ENCODE measurements at regions not wholly inside any gene's neighbourhood (a gene's known extent, or its start where the extent isn't known, plus 50 kb on each side); places are given as distances from the start of the nearest gene placed in this dataset.

DNA sequence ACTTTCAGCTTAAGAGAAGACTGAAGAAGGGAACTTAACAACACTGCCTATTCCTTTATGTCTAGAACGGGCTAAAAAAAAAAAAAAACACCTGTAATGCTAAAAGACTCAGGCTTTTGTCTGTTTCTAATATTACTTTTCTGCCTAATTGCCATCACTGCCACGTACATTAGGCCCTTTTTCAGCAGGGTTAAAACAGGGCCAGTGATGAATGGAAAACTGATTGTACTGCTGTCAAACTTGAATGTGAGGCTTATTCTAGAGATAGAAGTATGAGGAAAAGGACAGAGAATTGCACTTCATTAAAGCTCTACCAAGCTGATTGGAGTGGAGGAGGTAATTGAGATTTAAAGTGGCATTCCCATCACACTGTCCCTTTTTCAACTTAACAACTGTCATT, 535.8 kb downstream of the PRKD1 start:
- Histone ChIP-seq H2BK12ac (ENCODE audit: low read depth, low read length) (no peak overlapping the region), H4K8ac (ENCODE audit: extremely low read depth, insufficient read depth, low read length) (no peak overlapping the region), H3K79me2 (ENCODE audit: control insufficient read depth in 1 of 2, insufficient read depth in 2 of 2, low read length in 2 of 2) (no peaks in the 10 kb centered on the region), H3K14ac (ENCODE audit: insufficient read length) (no peak overlapping the region), H3K23ac (ENCODE audit: insufficient read length) (no peak overlapping the region), H3K27ac (ENCODE audit: low read depth, low read length) (no peak overlapping the region), H2AFZ (ENCODE audit: low read length) (no peak overlapping the region), H3K79me1 (ENCODE audit: low read depth, low read length) (no peaks in the 10 kb centered on the region), H4K91ac (replicated peaks; ENCODE audit: insufficient read length, low read length) (no peak overlapping the region), H2AK5ac (ENCODE audit: low read depth, low read length) (no peak overlapping the region), H3K23me2 (ENCODE audit: low read depth, low read length) (no peaks in the 10 kb centered on the region), H3K9ac (replicated peaks in 1 of 4; ENCODE audit: extremely low read depth in 1 of 4, low read depth in 3 of 4, low read length in 3 of 4) (no peak overlapping the region), H4K20me1 (replicated peaks in 1 of 2; ENCODE audit: control insufficient read depth in 1 of 2, insufficient read depth in 2 of 2, low read length in 2 of 2) (peaks cover 0 to 2% of the 10 kb centered on the region in 2 experiments), H2BK5ac (ENCODE audit: low read depth, low read length) (no peak overlapping the region), H2BK120ac (replicated peaks; ENCODE audit: low read depth, low read length) (no peak overlapping the region), H3K27me3 (replicated peaks in 1 of 4; ENCODE audit: control insufficient read depth in 3 of 4, extremely low read depth in 1 of 4, insufficient read depth in 3 of 4, low read length in 3 of 4) (no peaks in the 10 kb centered on the region), H3K4me3 (ENCODE audit: extremely low read depth in 1 of 4, insufficient read depth in 2 of 4, low read depth in 3 of 4, low read length in 4 of 4) (no peak overlapping the region), H3K18ac (ENCODE audit: extremely low read depth, low read length) (no peak overlapping the region), H3K4ac (replicated peaks; ENCODE audit: insufficient read length, low read depth, low read length) (no peak overlapping the region), H2BK15ac (ENCODE audit: low read length) (no peak overlapping the region), H3K4me1 (replicated peaks in 1 of 4; ENCODE audit: control insufficient read depth in 3 of 4, insufficient read depth in 4 of 4, low read length in 3 of 4) (peaks cover 0 to 3% (median 0%) of the 10 kb centered on the region in 4 experiments; a peak in 1 of 7 replicates), H2BK20ac (ENCODE audit: low read length) (no peak overlapping the region), H4K5ac (ENCODE audit: insufficient read length, low read depth, low read length) (no peak overlapping the region), H3K9me3 (ENCODE audit: insufficient read depth in 2 of 2, low read depth in 1 of 2, low read length in 1 of 2) (no peaks in the 10 kb centered on the region), H3K56ac (replicated peaks; ENCODE audit: insufficient read length, low read depth, low read length) (no peak overlapping the region), H3K36me3 (ENCODE audit: control insufficient read depth in 2 of 4, insufficient read depth in 4 of 4, low read length in 3 of 4) (no peaks in the 10 kb centered on the region), H3K4me2 (ENCODE audit: insufficient read depth in 1 of 2, low read depth in 2 of 2, low read length in 2 of 2) (no peak overlapping the region)
- FAIRE-seq (no peak), DNase-seq (ENCODE audit: low read depth in 1 of 2, low spot score in 2 of 2) (no peak)
- ChIA-PET CTCF (ENCODE audit: partially characterized antibody) (no interaction called here), POLR2A (ENCODE audit: partially characterized antibody) (no interaction called here)
- 83% methylated on average over 2 of the region's 2 CpGs; no CpG with 5 or more reads in 1 of the 2 experiments for WGBS, 2 experiments (ENCODE audit: extremely low coverage in 1 of 2, insufficient coverage in 1 of 2, insufficient read length in 1 of 2, insufficient replicate concordance in 2 of 2, low coverage in 1 of 2, low lambda C conversion rate in 2 of 2, missing lambda C conversion rate in 1 of 2)
- TF ChIP-seq RXRA (IDR thresholded peaks at IDR 0.05; ENCODE audit: insufficient read depth, low read depth, low read length) (no peak), RNF2 (IDR thresholded peaks at IDR 0.05; ENCODE audit: borderline replicate concordance, low read depth, low read length, missing control alignments, poor library complexity, severe bottlenecking) (no peak), EGR1 (IDR thresholded peaks at IDR 0.05; ENCODE audit: borderline replicate concordance, low read depth, low read length) (no peak), SAP30 (IDR thresholded peaks at IDR 0.05; ENCODE audit: insufficient read depth, insufficient replicate concordance, low read length) (no peak), ASH2L (IDR thresholded peaks at IDR 0.05; ENCODE audit: low read length) (no peak), JUND (IDR thresholded peaks at IDR 0.05; ENCODE audit: low read length) (no peak), CREB1 (IDR thresholded peaks at IDR 0.05) (no peak), SIN3A (conservative IDR thresholded peaks at IDR 0.05 in 1 of 2, IDR thresholded peaks at IDR 0.05 in 1 of 2; ENCODE audit: low read depth in 1 of 2, low read length in 2 of 2) (no peak), TAF7 (optimal IDR thresholded peaks at IDR 0.05; ENCODE audit: borderline replicate concordance, low read depth, low read length) (no peak)
- TF ChIP-seq, protein P1, sequence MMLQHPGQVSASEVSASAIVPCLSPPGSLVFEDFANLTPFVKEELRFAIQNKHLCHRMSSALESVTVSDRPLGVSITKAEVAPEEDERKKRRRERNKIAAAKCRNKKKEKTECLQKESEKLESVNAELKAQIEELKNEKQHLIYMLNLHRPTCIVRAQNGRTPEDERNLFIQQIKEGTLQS (IDR thresholded peaks at IDR 0.05; ENCODE audit: insufficient read depth, low read depth, low read length) = no peak
- TF ChIP-seq, protein P2, sequence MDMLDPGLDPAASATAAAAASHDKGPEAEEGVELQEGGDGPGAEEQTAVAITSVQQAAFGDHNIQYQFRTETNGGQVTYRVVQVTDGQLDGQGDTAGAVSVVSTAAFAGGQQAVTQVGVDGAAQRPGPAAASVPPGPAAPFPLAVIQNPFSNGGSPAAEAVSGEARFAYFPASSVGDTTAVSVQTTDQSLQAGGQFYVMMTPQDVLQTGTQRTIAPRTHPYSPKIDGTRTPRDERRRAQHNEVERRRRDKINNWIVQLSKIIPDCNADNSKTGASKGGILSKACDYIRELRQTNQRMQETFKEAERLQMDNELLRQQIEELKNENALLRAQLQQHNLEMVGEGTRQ (IDR thresholded peaks at IDR 0.05; ENCODE audit: low read length) = no peak
- TF ChIP-seq, protein P3, sequence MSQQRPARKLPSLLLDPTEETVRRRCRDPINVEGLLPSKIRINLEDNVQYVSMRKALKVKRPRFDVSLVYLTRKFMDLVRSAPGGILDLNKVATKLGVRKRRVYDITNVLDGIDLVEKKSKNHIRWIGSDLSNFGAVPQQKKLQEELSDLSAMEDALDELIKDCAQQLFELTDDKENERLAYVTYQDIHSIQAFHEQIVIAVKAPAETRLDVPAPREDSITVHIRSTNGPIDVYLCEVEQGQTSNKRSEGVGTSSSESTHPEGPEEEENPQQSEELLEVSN (IDR thresholded peaks at IDR 0.05) = no peak
